HepG2 (cell line): ENCODE measurements at regions not wholly inside any gene's neighbourhood (a gene's known extent, or its start where the extent isn't known, plus 50 kb on each side); places are given as distances from the start of the nearest gene placed in this dataset.

Experiments used
- ATAC-seq: fragments of 200-7000 bp; cut with Tn5 transposase; 3 replicates; pipeline ENCODE4 v1.9.1; 2020; ENCODE audit warnings: mild to moderate bottlenecking, moderate library complexity
- BruUV-seq: library from RNA; stranded (reverse); fragments of 400-500 nt; replicated peaks from 2 replicates; lab custom pipeline; 2021; lab: Mats Ljungman, UMichigan
- CTCF ChIA-PET: fragments of 300-600 bp; formaldehyde crosslinking; extraction: SDS; loops from one replicate; lab custom pipeline; 2021; ENCODE audit warnings: low total read pairs, inconsistent platforms, low intra/inter-chr PET ratio; lab: Yijun Ruan, JAX
- POLR2A ChIA-PET: fragments of 350-600 bp; sonication (Branson Sonifier 250); formaldehyde crosslinking; loops from one replicate; lab custom pipeline; 2020; ENCODE audit warnings: antibody characterized with exemption, inconsistent platforms; lab: Yijun Ruan, JAX
- DNase-seq: peaks from one replicate; pipeline ENCODE4 v3.0.0-alpha.2; 2015; ENCODE audit warnings: low spot score
- FAIRE-seq: peaks from 3 replicates; lab custom pipeline; 2011; peaks lifted over from hg19 to GRCh38; lab: Jason Lieb, UNC
- H2AFZ ChIP-seq: one replicate; pipeline ENCODE4 v1.6.1; 2011; ENCODE audit warnings: low read length, inconsistent platforms
- H3K27ac ChIP-seq: fragments of 300-600 bp; 3 replicates; pipeline ENCODE4 v1.8.0; 2011; ENCODE audit warnings: mixed run types, mild to moderate bottlenecking, mixed read lengths, low read length, inconsistent platforms; ENCODE audit not compliant: insufficient read depth; ENCODE audit errors: extremely low read length
- H3K27me3 ChIP-seq, 2 experiments: fragments of 200-600 bp in 1 of 2; 2 replicates in 1 of 2; 3 replicates in 1 of 2; pipeline versions ENCODE4 v1.6.0 to v1.8.0; 2011; ENCODE audit warnings: low read length in 2 of 2, mild to moderate bottlenecking in 2 of 2, moderate library complexity in 2 of 2, inconsistent platforms in 1 of 2; ENCODE audit not compliant: insufficient read depth in 2 of 2, control insufficient read depth in 1 of 2
- H3K36me3 ChIP-seq, 2 experiments: fragments of 200-600 bp in 1 of 2; replicated peaks in 1 of 2; 2 replicates in 1 of 2; 3 replicates in 1 of 2; pipeline versions ENCODE4 v1.5.1 to v1.8.0; 2011; ENCODE audit warnings: low read length in 2 of 2, inconsistent platforms in 1 of 2; ENCODE audit not compliant: insufficient read depth in 2 of 2, control insufficient read depth in 1 of 2
- H3K4me1 ChIP-seq: 2 replicates; pipeline ENCODE4 v1.5.1; 2012; ENCODE audit warnings: low read length, inconsistent platforms; ENCODE audit not compliant: insufficient read depth
- H3K4me2 ChIP-seq: 2 replicates; pipeline ENCODE4 v1.6.0; 2011; ENCODE audit warnings: low read depth, low read length, inconsistent platforms
- H3K4me3 ChIP-seq, 3 experiments: fragments of 200-600 bp in 1 of 3; sonication (generic), shearing (Covaris generic) in 1 of 3; replicated peaks in 1 of 3; 2 replicates each; pipeline ENCODE4 v1.5.1; 2011 to 2016; ENCODE audit warnings: low read length in 3 of 3, inconsistent platforms in 2 of 3, low read depth in 2 of 3, mild to moderate bottlenecking in 2 of 3, control low read depth in 1 of 3, mixed read lengths in 1 of 3; ENCODE audit not compliant: insufficient read depth in 1 of 3
- H3K79me2 ChIP-seq: one replicate; pipeline ENCODE4 v1.6.1; 2011; ENCODE audit warnings: low read length, inconsistent platforms; ENCODE audit not compliant: insufficient read depth
- H3K9ac ChIP-seq: 2 replicates; pipeline ENCODE4 v1.6.0; 2011; ENCODE audit warnings: mild to moderate bottlenecking, low read depth, low read length, inconsistent platforms; ENCODE audit not compliant: insufficient read depth
- H3K9me3 ChIP-seq: 2 replicates; pipeline ENCODE4 v1.5.1; 2012; ENCODE audit warnings: mild to moderate bottlenecking, low read length
- H4K20me1 ChIP-seq: 2 replicates; pipeline ENCODE4 v1.6.0; 2011; ENCODE audit warnings: inconsistent platforms, mild to moderate bottlenecking, low read length, moderate library complexity; ENCODE audit not compliant: insufficient read depth
- ARHGAP35 ChIP-seq: sonication (generic); formaldehyde crosslinking; IDR thresholded peaks from 2 replicates; pipeline ENCODE4 v1.9.0; 2022; ENCODE audit warnings: mild to moderate bottlenecking, inconsistent platforms, moderate library complexity, missing genetic modification reagents, borderline replicate concordance
- FOXO1 ChIP-seq: sonication (generic); formaldehyde crosslinking; IDR thresholded peaks from 2 replicates; pipeline ENCODE4 v1.4.0; 2020; ENCODE audit warnings: missing genetic modification reagents
- KDM1A ChIP-seq: IDR thresholded peaks from 2 replicates; pipeline ENCODE4 v1.6.1; 2016; ENCODE audit warnings: missing compliant biosample characterization
- MEIS2 ChIP-seq: sonication (generic); formaldehyde crosslinking; IDR thresholded peaks from 2 replicates; pipeline ENCODE4 v1.9.0; 2021; ENCODE audit warnings: mild to moderate bottlenecking, missing genetic modification reagents
- PCBP2 ChIP-seq: fragments of 200-400 bp; formaldehyde crosslinking; optimal IDR thresholded peaks from 2 replicates; pipeline ENCODE3; 2018; ENCODE audit warnings: low read length, low read depth; ENCODE audit not compliant: poor library complexity, severe bottlenecking
- RFXAP ChIP-seq: sonication (generic); formaldehyde crosslinking; IDR thresholded peaks from 2 replicates; pipeline ENCODE4 v1.4.0; 2020; ENCODE audit warnings: missing genetic modification reagents, borderline replicate concordance
- TARDBP ChIP-seq: sonication (generic); formaldehyde crosslinking; IDR thresholded peaks from 2 replicates; pipeline ENCODE4 v1.8.0; 2022; ENCODE audit warnings: mild to moderate bottlenecking, missing genetic modification reagents
- TFAP4 ChIP-seq: sonication (generic); IDR thresholded peaks from 2 replicates; pipeline ENCODE4 v1.6.1; 2016; ENCODE audit warnings: low read depth, borderline replicate concordance
- TIGD3 ChIP-seq: sonication (generic); formaldehyde crosslinking; IDR thresholded peaks from 2 replicates; pipeline ENCODE4 v1.5.1; 2020; ENCODE audit warnings: mild to moderate bottlenecking, missing genetic modification reagents, borderline replicate concordance
- YEATS2 ChIP-seq: sonication (generic); formaldehyde crosslinking; IDR thresholded peaks from 2 replicates; pipeline ENCODE4 v1.4.0; 2020; ENCODE audit warnings: missing genetic modification reagents, borderline replicate concordance
- ZBTB1 ChIP-seq: sonication (generic); formaldehyde crosslinking; IDR thresholded peaks from 2 replicates; pipeline ENCODE4 v1.4.0; 2020; ENCODE audit warnings: missing genetic modification reagents, borderline replicate concordance
- ZNF136 ChIP-seq: sonication (generic); formaldehyde crosslinking; IDR thresholded peaks from 2 replicates; pipeline ENCODE4 v1.8.1; 2022; ENCODE audit warnings: low read depth, mild to moderate bottlenecking, moderate library complexity, missing genetic modification reagents
- ZNF280D ChIP-seq: sonication (generic); formaldehyde crosslinking; IDR thresholded peaks from 2 replicates; pipeline ENCODE4 v1.5.1; 2020; ENCODE audit warnings: mild to moderate bottlenecking, missing genetic modification reagents
- ZNF530 ChIP-seq: sonication (generic); formaldehyde crosslinking; IDR thresholded peaks from 2 replicates; pipeline ENCODE4 v1.5.0; 2020; ENCODE audit warnings: low read depth, mild to moderate bottlenecking, missing genetic modification reagents
- ZNF639 ChIP-seq: conservative IDR thresholded peaks from 2 replicates; pipeline ENCODE4 v1.6.1; 2018; ENCODE audit warnings: missing genetic modification reagents
- WGBS: methylation state at CpG from one replicate; pipeline ENCODE4 v1.1.6; 2017; ENCODE audit warnings: low lambda C conversion rate; 5-methylcytosine and 5-hydroxymethylcytosine counted together
- in situ Hi-C: cut with HindIII; loops from 2 replicates; pipeline ENCODE4 v1.10.0; 2017; ENCODE audit warnings: low pct_unique_long_range_greater_than_20kb; ENCODE audit not compliant: extremely low pct_ligation_motif_present
- intact Hi-C: fragments of 100-400 bp; cut with micrococcal nuclease; formaldehyde crosslinking; loops from one replicate; pipeline ENCODE4 v1.10.0; 2022; ENCODE audit not compliant: unreplicated experiment
- TF ChIP-seq, protein P1 (sequence below): sonication (generic); formaldehyde crosslinking; IDR thresholded peaks from 2 replicates; pipeline ENCODE4 v1.4.0; 2020; ENCODE audit warnings: mild to moderate bottlenecking, missing genetic modification reagents

- H3K9me3 ChIP-seq: peaks cover 21% of the 10 kb centered on the region
- no peaks in the 10 kb centered on the region for H3K36me3 ChIP-seq
- H3K4me1 ChIP-seq: no peaks in the 10 kb centered on the region
- WGBS: 24% methylated on average over 2 of the region's 3 CpGs
- BruUV-seq: no TSS peak
- H2AFZ ChIP-seq: no peak overlapping the region
- CTCF ChIA-PET: no interaction called here
- FAIRE-seq (no peak), DNase-seq (no peak), ATAC-seq (no peak)
- POLR2A ChIA-PET: no interaction called here
- H3K79me2 ChIP-seq: no peaks in the 10 kb centered on the region
- no peaks in the 10 kb centered on the region for H3K27me3 ChIP-seq
- no peak overlapping the region for H3K9ac ChIP-seq
- intact Hi-C loops: no loop called here
- no peaks in the 10 kb centered on the region for H4K20me1 ChIP-seq
- no peak overlapping the region for H3K4me2 ChIP-seq
- no peak overlapping the region for H3K27ac ChIP-seq
- no peak overlapping the region for H3K4me3 ChIP-seq
- in situ Hi-C loops: no loop called here
- TF ChIP-seq ZNF136: no peak
- no peak for TF ChIP-seq MEIS2 (CRISPR knock-in tag)
- TF ChIP-seq ARHGAP35 (CRISPR knock-in tag): no peak
- no peak for TF ChIP-seq ZNF530
- TF ChIP-seq KDM1A (CRISPR knock-in tag): no peak
- TF ChIP-seq RFXAP (CRISPR knock-in tag): no peak
- no peak for TF ChIP-seq ZBTB1
- TF ChIP-seq, protein P1, sequence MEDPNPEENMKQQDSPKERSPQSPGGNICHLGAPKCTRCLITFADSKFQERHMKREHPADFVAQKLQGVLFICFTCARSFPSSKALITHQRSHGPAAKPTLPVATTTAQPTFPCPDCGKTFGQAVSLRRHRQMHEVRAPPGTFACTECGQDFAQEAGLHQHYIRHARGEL (CRISPR knock-in tag): no peak
- no peak for TF ChIP-seq TFAP4
- TF ChIP-seq YEATS2 (CRISPR knock-in tag): no peak
- no peak for TF ChIP-seq FOXO1
- no peak for TF ChIP-seq ZNF639 (CRISPR knock-in tag)
- no peak for TF ChIP-seq TIGD3 (CRISPR knock-in tag)
- no peak for TF ChIP-seq ZNF280D (CRISPR knock-in tag)
- TF ChIP-seq PCBP2: no peak
- TF ChIP-seq TARDBP (CRISPR knock-in tag): no peak
Measured at GRCh38 chr1:194512957-194513356, 1326.5 kb upstream of the B3GALT2 start.
